ENCODE measurements at regions not wholly inside any gene's neighbourhood (a gene's known extent, or its start where the extent isn't known, plus 50 kb on each side); places are given as distances from the start of the nearest gene placed in this dataset.
"Not testable (repeated sequence)": the region's sequence is repeated elsewhere in the genome, so short reads cannot be mapped to it uniquely, and the experiment has no call there.

DNA sequence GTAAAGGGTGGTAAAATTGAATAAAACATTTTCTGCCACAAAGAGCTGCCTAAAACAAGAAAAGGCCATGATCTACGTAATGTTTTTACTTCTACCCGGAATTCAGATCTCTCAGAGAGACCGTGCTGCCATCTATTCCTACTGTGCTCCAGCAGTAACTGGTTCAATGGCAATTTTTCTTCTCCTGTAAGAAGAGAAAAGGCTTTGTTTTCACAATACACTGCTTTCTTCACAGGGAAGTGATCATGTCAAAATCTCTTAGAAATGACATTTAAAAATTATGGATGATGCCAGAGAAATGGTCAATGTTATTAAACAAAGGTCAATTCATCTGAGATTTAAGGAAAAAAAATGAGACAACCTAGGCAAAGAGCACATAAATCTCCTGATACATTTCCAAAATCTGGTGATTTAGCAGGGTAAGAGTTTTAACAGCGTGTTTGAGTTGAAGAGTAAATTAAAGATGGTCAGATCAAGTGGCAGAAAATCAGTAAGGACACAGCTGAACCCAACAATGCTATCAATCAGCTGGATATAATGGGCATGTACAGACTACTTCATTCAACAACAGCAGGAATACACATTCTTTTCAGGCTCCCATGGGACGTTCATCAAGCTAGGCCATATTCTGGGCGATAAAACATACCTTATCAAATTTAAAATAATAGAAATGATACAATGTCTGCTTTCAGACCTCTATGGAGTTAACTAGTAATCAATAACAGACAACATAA is 523.1 kb downstream of the CHSY3 start:
- DNase-seq: no peak

DNA sequence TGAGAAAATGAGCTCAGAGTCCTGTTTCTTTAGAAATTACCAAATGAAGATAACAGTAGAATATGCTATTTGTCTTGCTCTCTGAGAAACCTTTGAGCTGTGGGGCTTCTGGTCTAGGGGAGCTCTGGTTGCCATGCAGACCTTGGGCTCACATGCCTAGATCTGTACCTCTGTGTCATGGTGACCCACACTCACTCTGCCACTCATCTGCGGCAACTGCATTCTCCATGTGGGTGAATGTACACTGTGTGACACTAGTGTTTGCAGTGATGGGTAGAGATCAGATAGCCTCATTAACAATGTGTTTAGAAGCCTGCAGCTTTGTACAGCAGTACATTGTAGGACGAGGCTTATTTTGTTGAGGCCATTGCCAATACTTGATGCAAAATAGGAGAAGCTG is 521.2 kb downstream of the CHSY3 start:
- DNase-seq: peak; percentile 82

DNA sequence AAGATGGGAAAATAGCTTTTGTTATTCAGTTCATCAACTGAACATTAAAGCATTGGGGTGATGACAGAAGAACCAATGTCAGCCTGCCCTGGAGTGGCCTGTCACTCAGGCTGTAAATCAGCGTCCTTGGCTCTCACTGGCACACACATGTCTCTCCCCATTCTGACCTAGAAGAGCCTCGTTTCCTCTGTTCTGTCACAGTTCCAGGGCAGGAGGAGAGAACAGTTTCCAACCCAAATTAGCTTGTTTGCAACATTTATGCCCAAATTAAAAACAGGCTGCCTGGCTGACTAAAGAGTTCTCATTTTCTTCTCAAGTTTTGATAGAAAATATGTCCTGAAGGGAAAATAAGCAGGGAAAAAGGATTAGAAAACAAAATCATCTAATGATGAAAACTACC is 520.1 kb downstream of the CHSY3 start:
- peak; percentile 35 for DNase-seq

DNA sequence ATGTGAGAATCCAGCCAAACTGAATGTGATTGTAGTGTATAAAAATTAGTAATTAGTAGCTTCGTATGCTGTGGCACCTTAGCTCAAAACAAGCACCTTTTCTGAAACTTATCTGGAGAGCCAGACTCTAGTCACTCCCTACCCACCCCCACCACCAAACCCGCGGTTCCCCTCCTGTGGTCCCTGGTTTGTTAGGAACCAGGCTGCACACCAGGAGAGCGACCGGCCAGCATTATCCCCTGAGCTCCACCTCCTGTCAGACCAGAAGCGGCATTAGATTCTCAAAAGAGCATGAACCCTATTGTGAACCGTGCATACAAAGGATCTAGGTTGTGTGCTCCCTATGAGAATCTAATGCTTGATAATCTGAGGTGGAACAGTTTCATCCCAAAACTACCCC is 498.6 kb downstream of the CHSY3 start:
- no peak for DNase-seq

DNA sequence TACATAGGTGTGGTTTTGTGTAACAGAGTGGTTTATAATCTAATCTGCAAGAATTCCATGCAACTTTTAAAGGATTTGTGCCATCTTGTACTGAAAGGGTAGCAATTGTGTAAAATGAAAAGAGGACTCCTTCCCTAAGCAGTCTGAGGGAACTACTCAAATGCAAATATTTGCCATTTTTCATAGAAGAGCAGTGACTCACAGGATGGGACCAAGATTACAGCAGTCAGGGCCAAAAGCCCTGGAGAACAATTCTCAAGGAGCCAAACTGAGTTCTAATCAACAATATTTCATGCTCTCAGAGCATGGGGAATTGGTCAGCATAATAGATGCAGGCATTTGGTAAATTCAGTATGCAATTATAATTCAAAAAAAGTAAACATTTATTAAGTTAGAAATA is 495.8 kb downstream of the CHSY3 start:
- DNase-seq: peak; percentile 63

DNA sequence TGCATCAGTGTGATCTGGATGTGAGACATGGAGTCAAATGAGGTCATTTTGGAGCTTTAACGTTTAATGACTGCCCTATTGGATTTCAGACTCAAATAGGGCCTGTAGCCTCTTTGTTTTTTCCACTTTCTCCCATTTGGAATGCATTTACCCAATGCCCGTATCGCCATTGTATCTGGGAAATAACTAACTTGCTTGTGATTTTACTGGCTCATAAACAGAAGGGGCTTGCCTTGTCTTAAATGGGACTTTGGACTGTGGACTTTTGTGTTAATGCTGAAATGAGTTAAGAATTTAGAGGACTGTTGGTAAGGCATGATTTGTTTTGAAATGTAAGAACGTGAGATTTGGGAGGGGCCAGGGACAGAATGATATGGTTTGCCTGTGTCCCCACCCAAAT is 494.6 kb downstream of the CHSY3 start:
- no peak for DNase-seq

DNA sequence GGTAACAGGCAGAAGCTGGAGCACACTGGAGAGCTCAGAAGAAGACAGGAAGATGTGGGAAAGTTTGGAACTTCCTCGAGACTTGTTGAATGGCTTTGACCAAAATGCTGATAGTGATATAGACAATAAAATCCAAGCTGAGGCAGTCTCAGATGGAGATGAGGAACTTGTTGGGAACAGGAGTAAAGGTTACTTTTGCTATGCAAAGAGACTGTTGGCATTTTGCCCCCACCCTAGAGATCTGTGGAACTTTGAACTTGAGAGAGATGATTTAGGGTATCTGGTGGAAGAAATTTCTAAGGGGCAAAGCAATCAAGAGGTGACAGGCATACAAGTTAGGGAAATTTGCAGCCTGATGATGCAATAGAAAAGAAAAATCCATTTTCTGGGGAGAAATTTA is 493.5 kb downstream of the CHSY3 start:
- DNase-seq: not testable (repeated sequence)

DNA sequence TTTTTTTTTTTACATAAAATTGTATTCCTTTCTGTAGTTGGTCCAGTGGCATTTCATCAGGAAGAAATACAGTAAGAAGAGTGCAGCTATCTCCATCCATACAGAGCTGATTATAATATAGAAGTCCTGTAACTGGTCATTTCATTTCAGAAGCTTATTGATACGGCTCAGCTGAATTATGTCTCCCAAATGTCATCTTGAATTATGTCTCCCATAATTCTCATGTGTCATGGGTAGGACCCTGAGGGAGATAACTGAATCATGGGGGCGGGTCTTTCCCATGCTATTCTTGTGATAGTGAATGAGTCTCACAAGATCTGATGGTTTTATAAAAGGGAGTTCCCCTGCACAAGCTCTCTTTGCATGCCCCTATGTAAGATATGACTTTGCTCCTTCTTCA is 492.9 kb downstream of the CHSY3 start:
- DNase-seq: no peak

DNA sequence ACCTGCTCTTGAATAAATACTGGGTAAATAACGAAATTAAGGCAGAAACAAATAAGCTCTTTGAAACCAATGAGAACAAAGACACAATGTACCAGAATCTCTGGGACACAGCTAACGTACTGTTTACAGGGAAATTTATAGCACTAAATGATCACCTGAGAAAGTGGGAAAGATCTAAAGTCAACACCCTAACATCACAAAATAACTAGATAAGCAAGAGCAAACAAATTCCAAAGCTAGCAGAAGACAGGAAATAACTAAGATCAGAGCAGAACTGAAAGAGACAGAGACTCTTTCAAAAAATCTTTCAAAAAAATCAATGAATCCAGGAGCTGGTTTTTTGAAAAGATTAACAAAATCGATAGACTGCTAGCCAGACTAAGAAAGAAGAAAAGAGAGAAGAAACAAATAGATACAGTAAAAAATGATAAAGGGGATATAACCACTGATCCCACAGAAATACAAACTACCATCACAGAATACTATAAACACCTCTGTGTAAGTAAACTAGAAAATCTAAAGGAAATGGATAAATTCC is 487.5 kb downstream of the CHSY3 start:
- not testable (repeated sequence) for DNase-seq

DNA sequence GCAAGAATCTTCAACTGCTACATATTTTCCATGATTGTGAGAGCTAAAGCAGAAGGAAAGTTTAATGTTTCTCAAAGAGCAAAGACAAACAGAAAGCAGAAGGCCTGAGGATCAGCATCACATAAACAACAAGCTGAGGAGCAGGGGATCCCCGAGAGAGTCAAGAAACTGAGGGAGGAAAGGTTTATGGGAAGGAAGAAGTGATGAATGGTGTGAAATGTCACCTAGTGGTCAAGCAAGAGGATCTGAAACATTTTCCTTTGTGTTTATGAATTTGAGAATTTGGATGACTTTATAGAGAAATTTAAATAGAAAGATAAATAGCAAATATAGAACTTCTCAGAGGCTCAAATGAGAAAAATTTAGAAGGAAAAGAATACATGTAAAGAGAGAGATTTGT is 481.9 kb downstream of the CHSY3 start:
- DNase-seq: no peak

DNA sequence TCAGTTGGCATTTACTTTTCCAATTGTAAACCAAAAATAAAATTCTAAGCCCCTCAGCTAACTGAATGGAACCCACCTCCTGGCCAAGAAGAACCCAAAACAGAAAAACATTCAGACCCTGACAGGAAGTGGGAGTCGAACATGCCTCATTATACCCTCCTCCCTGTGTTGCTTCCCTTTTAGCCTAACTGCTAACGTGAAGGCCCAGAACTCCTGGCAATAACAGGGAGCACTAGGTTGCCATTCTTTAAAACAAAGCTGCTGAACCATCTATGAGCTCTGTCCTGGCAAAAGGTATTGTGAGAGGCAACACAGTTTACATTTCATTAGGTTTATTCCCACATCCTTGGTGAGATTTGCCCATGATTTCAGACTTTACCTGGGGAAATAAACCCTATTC is 481.4 kb downstream of the CHSY3 start:
- no peak for DNase-seq

DNA sequence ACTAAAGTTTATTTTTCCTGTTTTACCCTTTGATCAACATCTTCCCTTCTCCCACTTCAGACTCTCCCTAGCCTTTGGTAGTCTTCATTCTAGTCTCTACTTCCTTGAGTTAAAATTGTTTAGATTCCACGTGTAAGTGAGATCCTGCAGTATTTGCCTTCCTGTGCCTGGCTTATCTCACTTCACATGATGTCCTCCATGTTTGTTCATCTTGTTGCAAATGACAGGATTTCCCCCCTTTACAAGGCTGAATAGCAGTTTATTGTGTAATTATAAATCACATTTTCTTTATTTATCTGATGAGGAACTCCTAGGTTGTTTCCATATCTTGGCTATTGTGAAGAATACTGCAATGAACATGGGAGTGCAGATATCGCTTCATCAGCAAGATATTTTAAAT is 461.7 kb downstream of the CHSY3 start:
- DNase-seq: no peak

DNA sequence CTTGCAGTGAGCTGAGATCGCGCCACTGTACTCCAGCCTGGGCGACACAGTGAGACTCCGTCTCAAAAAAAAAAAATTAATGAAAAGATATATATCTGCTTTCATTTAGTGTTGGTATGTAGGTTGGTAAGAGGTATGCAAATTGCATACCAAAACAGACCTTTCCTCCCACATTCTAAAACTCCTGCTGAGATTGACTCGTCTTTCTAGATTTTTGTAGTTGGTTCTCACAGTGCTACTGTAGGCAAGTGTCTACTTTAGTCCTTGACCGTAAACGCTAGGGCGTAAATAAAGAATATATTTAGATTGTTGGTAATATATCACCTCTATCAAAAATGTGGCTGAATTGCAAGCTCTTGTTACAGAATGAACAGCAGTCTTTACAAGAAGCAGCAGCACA is 445.9 kb downstream of the CHSY3 start:
- no peak for DNase-seq

DNA sequence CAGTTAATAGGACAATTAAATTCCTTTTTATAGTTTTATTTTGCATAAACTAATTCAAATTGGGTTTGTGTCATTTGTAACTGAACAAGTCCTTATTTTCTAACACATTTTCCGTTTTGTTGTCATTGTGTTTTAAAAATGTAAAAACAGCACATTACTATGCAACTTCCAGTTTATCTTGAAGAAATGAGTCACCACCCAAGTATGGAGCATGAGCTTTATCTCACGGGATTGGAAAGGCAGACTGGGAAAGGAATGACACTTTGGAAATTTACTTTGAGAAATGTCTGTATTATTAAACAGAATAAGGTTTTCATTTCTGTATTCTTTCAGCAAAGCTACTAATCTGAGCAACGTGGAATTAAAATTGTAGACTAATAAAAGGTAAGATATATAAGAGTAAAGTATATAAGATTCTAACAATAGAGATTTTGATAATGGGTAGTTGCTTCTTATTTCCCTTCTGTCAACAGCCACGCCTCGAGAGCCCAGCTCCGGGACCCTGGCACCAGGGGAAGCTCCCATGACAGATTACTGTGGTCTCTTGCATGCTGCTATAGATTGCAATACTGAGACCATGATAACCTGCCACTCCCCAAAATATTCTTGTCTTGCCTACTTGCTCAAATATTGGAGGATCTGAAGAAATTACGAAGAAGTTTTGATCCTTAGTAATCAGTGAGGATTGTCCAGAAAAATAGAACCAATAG is 433.1 kb downstream of the CHSY3 start:
- no peak for DNase-seq

DNA sequence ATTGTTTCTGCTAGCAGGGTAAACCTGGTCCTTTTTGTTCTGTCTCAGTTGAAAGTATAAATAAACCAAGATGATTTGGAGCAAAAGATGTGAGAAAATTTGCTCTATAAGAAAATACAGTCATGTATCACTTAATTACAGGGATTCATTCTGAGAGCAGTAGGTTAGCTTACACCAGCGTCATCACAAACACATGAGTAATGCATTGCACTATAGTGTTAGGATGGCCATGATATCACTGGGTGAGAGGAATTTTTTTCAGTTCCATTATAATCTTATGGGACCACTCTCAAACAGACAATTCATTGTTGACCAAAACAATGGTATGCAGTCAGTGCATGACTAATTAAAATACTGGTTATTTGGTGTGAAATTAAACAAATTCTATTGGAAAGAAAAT is 430.9 kb downstream of the CHSY3 start:
- no peak for DNase-seq

DNA sequence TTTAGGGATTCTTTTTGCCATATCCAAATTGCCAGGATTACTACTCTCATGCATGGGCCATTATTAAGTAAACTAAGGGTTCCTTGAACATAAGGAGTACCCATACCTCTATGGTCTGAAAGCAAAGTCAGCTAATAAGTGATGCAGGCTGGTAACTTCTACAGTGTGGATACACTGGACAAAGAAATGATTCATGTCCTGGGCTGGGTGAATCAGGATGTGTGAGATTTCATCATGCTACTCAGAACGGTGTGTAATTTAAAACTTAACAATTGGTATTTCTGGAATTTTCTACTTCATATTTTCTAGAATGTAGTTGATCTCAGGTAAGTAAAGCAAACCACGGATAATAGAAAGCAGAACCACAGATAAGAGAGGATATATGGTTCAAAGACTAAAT is 428.8 kb downstream of the CHSY3 start:
- DNase-seq: no peak

DNA sequence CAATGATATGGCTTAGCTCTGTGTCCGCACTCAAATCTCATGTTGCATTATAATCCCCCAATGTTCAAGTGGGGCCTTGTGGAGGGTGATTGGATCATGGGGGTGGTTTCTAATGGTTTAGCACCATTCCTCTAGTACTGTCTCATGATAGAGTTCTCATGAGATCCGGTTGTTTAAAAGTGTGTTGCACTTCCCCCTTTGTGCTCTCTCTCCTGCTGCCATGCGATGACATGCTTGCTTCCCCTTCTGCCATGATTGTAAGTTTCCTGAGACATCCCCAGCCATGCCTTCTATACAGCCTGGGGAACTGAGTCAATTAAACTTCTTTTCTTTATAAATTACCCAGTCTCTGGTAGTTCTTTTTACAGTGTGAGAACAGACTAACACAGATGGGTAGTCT is 427.1 kb downstream of the CHSY3 start:
- DNase-seq: no peak

DNA sequence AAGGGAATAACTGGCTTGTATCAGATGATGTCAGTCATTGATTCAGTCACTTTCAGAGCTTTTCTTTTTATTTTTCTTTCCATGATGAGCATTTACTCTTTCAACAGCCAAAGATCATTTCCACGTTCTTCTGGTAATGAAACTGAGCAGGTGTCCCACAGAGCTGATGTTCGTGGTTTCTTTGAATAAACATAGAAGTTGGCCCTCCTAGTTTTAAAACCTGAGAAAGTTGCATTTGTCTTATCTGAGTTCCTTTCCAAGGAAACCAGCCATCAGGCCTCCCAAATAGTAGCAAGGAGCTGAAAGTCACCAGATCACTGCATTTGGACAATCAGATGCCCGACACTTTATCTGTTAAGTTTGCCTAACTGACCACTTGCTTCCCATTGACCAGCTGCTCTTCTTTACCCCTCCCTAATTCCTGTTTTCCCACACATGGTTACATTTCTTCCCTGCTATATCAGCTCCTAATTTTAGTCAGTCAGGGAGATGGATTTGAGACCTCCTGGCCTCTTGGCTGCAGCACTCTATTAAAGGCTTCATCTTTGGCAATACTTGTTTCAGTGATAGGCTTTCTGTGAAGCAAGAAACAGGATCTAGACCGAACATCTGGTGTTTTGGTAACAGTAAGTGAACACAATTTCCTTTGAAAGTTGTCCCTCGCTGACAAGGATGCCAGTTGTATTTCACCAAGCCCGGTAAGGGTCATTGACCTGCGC is 420.8 kb downstream of the CHSY3 start:
- peak; percentile 6 for DNase-seq

DNA sequence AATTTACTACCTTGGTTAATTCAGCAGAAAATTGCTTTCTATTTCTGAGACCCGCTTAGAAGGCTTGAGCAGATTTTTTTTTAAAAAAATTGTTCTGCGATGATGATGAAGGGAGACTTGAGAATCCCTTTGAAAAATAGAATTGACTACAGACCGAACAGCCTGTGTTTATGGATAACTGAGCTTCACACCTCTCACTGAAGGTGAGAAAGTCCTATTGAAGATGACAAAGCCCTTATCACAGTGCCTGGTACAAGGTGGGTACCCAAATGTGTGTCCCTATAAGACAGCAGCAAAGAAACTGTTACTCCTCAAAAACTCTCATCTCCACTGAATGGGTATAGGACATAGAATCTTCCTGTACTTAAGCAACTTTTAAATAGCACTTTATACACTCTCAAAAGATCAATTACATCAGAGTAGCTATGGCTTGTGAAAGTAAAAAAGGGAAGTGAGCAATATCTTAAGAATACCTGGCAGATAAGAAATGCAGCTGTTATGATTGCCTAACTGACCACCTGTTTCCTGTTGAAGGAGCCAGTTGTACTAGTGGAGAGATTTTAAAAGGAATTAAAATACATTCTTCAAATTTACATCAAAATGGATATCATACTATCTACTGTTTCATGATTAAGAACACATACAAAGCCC is 419.7 kb downstream of the CHSY3 start:
- DNase-seq: no peak

DNA sequence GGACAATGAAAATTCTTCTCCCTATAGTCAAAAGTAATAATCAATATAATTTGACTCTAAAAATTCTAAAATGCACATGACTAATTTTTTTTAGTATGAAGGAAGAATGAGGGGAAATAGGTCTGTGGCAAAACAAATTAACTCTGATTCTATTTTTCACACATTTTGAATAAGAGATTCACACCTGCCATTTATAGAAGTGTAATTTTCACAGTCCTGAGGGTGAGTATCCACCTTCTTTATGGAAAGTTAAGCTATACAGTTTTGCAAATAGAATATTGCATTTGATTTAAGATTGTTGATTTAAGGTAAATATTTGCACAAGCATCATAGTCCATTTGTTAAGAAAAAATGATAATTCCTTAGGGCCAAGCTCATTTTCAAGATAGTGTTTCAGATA is 417.7 kb downstream of the CHSY3 start:
- DNase-seq: no peak

DNA sequence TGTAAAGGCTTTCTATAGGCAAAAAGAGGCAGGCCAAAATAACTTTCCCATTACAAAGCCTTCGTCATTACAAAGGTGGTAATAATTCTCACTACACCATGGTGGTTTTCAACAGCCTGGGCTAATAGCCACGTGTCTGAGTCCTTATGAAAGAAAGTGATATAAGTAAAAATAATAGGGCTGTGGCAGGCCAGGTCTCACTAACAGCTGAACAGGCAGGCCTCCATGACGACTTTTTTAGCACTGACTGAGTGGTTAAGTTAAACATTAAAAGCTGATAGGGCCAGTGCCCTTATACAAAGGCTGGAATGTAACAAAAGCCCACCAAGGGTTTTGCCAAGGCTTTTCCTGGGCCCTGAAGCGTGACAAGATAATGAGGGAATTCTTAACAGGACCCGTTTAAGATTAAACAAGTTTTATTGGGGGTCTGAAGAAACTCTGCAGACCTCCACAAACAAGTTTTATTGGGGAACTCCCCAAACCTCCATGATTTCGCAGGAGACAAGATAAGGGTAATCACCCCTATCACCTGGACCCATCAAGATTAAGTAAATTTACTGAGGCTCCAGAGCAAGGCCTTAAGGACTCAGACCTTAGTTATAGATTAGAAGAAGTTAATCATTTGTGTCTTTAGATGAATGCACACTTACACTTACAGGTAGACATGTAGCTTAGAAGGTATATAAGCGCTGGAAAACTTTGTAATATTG is 412.9 kb downstream of the CHSY3 start:
- peak; percentile 39 for DNase-seq

DNA sequence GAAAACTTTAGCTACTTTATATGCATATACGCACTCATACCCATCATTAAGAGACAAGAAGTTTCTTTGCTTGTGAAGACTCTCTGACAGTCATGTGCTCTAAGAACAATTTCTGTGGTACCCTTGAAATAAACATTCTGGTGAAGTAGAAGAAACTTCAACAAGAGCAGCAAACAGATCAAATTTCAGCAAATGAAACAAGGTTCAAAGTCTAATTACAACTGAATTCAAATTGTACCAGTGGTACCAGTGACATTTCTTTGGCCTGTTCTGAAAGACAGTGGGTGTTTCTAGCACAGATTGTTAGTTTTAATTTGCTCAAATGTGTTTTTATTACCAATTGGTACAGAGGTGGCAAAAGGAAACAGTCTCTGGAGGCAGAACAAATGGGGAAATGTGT is 391.0 kb downstream of the CHSY3 start:
- DNase-seq: peak; percentile 72

DNA sequence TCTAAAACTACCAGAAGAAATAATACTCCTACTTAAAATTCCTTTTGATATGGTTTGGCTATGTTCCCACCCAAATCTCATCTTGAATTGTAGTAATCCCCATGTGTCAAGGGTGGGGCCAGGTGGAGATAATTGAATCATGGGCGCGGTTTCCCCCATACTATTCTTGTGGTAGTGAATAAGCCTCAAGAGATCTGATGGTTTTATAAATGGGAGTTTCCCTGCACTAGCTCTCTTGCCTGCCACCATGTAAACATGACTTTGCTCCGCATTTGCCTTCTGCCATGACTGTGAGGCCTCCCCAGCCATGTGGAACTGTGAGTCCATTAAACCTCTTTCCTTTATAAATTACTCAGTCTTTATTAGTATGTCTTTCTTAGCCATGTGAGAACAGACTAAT is 390.5 kb downstream of the CHSY3 start:
- DNase-seq: peak; percentile 60

Measured in DMS53 (cell line).